ENCODE measurements at regions not wholly inside any gene's neighbourhood (a gene's known extent, or its start where the extent isn't known, plus 50 kb on each side); places are given as distances from the start of the nearest gene placed in this dataset.

- TF ChIP-seq MGA (IDR thresholded peaks at IDR 0.05) = peak; percentile 43
- TF ChIP-seq ZFP91 (CRISPR knock-in tag; IDR thresholded peaks at IDR 0.05) = no peak
- TF ChIP-seq ZNF518B (CRISPR knock-in tag; IDR thresholded peaks at IDR 0.05) = no peak
- TF ChIP-seq HSF4 (CRISPR knock-in tag; IDR thresholded peaks at IDR 0.05; ENCODE audit: borderline replicate concordance) = no peak
- TF ChIP-seq NR3C1 (CRISPR knock-in tag; IDR thresholded peaks at IDR 0.05) = no peak
- TF ChIP-seq CTCFL (IDR thresholded peaks at IDR 0.05; ENCODE audit: borderline replicate concordance, insufficient read depth, low read depth, low read length, poor library complexity, severe bottlenecking) = no peak
- no peak for TF ChIP-seq ZNF224 (CRISPR knock-in tag; IDR thresholded peaks at IDR 0.05)
Measured at GRCh38 chr20:21022925-21023324, 83.2 kb downstream of the LINC00237 start (continued).

Data from K562 (cell line).